ENCODE measurements at regions not wholly inside any gene's neighbourhood (a gene's known extent, or its start where the extent isn't known, plus 50 kb on each side); places are given as distances from the start of the nearest gene placed in this dataset.
A peak's percentile ranks its signal among the peaks of the same experiment; 100 is the strongest.

- FAIRE-seq (no peak), DNase-seq (ENCODE audit: low read depth, low spot score) (no peak), ATAC-seq (peak; percentile 47)
- ChIA-PET RAD21 (ENCODE audit: unreplicated experiment) (no interaction called here), SMC1A (ENCODE audit: uncharacterized antibody, unreplicated experiment) (no interaction called here), CTCF (no interaction called here), POLR2A (no interaction called here)
- H3K4me1 ChIP-seq (ENCODE audit: control insufficient read depth, insufficient read depth, low read length), result no peaks in the 10 kb centered on the region
- no TSS peak for BruUV-seq (replicated peaks)
- no peaks in the 10 kb centered on the region for H3K79me2 ChIP-seq (ENCODE audit: control insufficient read depth, insufficient read depth, low read length)
- 0% methylated on average over 2 of the region's 2 CpGs for WGBS (ENCODE audit: insufficient coverage, insufficient replicate concordance, low lambda C conversion rate, missing lambda C conversion rate)
- no peaks in the 10 kb centered on the region for H4K20me1 ChIP-seq (ENCODE audit: control insufficient read depth, insufficient read depth)
- H3K9me3 ChIP-seq (replicated peaks; ENCODE audit: control insufficient read depth, insufficient read depth, low read length), result no peaks in the 10 kb centered on the region
- TF ChIP-seq CREB1 (IDR thresholded peaks at IDR 0.05; ENCODE audit: low read depth) (0 out of 2 replicates have a peak, but pooled peaks have one; percentile 9), SMC3 (IDR thresholded peaks at IDR 0.05; ENCODE audit: borderline replicate concordance, low read length) (no peak)
- no peak overlapping the region for H3K9ac ChIP-seq (ENCODE audit: control insufficient read depth, insufficient read depth, low read length)
- no peaks in the 10 kb centered on the region for H3K36me3 ChIP-seq (ENCODE audit: control insufficient read depth in 2 of 2, insufficient read depth in 2 of 2, low read length in 1 of 2)
- H3K4me2 ChIP-seq (ENCODE audit: control insufficient read depth, insufficient read depth), result no peak overlapping the region
- no peak overlapping the region for H3K4me3 ChIP-seq
- intact Hi-C loops (cut with micrococcal nuclease; ENCODE audit: unreplicated experiment), result no loop called here
- H2AFZ ChIP-seq (ENCODE audit: control insufficient read depth, low read depth, low read length), result peak overlapping the region; percentile 12; the same call in 1 of the 2 replicates
- no peaks in the 10 kb centered on the region for H3K27me3 ChIP-seq (replicated peaks in 1 of 2; ENCODE audit: control insufficient read depth in 2 of 2, insufficient read depth in 2 of 2, low read length in 1 of 2)
- in situ Hi-C loops (cut with MboI), result no loop called here
- H3K27ac ChIP-seq (ENCODE audit: control insufficient read depth, insufficient read depth), result no peak overlapping the region
These were observed 498.3 kb upstream of the INTU start for GRCh38 chr4:127134490-127134889.

- Histone ChIP-seq H2AFZ (ENCODE audit: control insufficient read depth, low read depth, low read length) (no peak overlapping the region), H3K36me3 (ENCODE audit: control insufficient read depth in 2 of 2, insufficient read depth in 2 of 2, low read length in 1 of 2) (no peaks in the 10 kb centered on the region), H3K9me3 (replicated peaks; ENCODE audit: control insufficient read depth, insufficient read depth, low read length) (no peaks in the 10 kb centered on the region), H3K27ac (ENCODE audit: control insufficient read depth, insufficient read depth) (no peak overlapping the region), H3K4me3 (no peak overlapping the region), H3K79me2 (ENCODE audit: control insufficient read depth, insufficient read depth, low read length) (no peaks in the 10 kb centered on the region), H3K9ac (ENCODE audit: control insufficient read depth, insufficient read depth, low read length) (no peak overlapping the region), H3K4me2 (ENCODE audit: control insufficient read depth, insufficient read depth) (no peak overlapping the region), H3K4me1 (ENCODE audit: control insufficient read depth, insufficient read depth, low read length) (no peaks in the 10 kb centered on the region), H3K27me3 (replicated peaks in 1 of 2; ENCODE audit: control insufficient read depth in 2 of 2, insufficient read depth in 2 of 2, low read length in 1 of 2) (no peaks in the 10 kb centered on the region), H4K20me1 (ENCODE audit: control insufficient read depth, insufficient read depth) (no peaks in the 10 kb centered on the region)
- in situ Hi-C loops (cut with MboI), result no loop called here
- POLR2A ChIA-PET, result no interaction called here
- intact Hi-C loops (cut with micrococcal nuclease; ENCODE audit: unreplicated experiment), result no loop called here
- SMC1A ChIA-PET (ENCODE audit: uncharacterized antibody, unreplicated experiment), result interaction anchor here (0.9 kb wide), 1 partner anchor 16 kb away, joined by 3 read pairs; no protein-coding TSS in a partner anchor
- no peak for FAIRE-seq
- no peak for ATAC-seq
- 2% methylated on average over 4 of the region's 4 CpGs for WGBS (ENCODE audit: insufficient coverage, insufficient replicate concordance, low lambda C conversion rate, missing lambda C conversion rate)
- no TSS peak for BruUV-seq (replicated peaks)
- no peak for DNase-seq (ENCODE audit: low read depth, low spot score)
- RAD21 ChIA-PET (ENCODE audit: unreplicated experiment), result no interaction called here
- CTCF ChIA-PET, result interaction anchor here (0.7 kb wide), 1 partner anchor 45 kb away, joined by 3 read pairs; no protein-coding TSS in a partner anchor
- TF ChIP-seq EZH2 (IDR thresholded peaks at IDR 0.05; ENCODE audit: borderline replicate concordance, control insufficient read depth, low read depth, low read length), result no peak
- no peak for TF ChIP-seq BCL11A (IDR thresholded peaks at IDR 0.05; ENCODE audit: low read depth, low read length)
- no peak for TF ChIP-seq SMARCA5 (IDR thresholded peaks at IDR 0.05)
- no peak for TF ChIP-seq RFX5 (IDR thresholded peaks at IDR 0.05; ENCODE audit: low read depth, low read length)
- TF ChIP-seq RELB (IDR thresholded peaks at IDR 0.05; ENCODE audit: low read depth), result no peak
- no peak for TF ChIP-seq PML (IDR thresholded peaks at IDR 0.05; ENCODE audit: low read length)
- no peak for TF ChIP-seq ZNF217 (IDR thresholded peaks at IDR 0.05)
- TF ChIP-seq ZNF207 (IDR thresholded peaks at IDR 0.05; ENCODE audit: borderline replicate concordance), result no peak
- no peak for TF ChIP-seq STAT1 (conservative IDR thresholded peaks at IDR 0.05)
- TF ChIP-seq CTCF (IDR thresholded peaks at IDR 0.05 in 2 of 3, conservative IDR thresholded peaks at IDR 0.05 in 1 of 3; ENCODE audit: control insufficient read depth in 2 of 3, extremely low read depth in 1 of 3, insufficient read depth in 1 of 3, low read depth in 3 of 3, low read length in 3 of 3), result no peak
- no peak for TF ChIP-seq NFIC (IDR thresholded peaks at IDR 0.05; ENCODE audit: low read depth, low read length)
- TF ChIP-seq MTA2 (IDR thresholded peaks at IDR 0.05; ENCODE audit: low read depth), result no peak
- no peak for TF ChIP-seq BRCA1 (IDR thresholded peaks at IDR 0.05; ENCODE audit: low read depth, low read length)
- TF ChIP-seq CREM (IDR thresholded peaks at IDR 0.05; ENCODE audit: low read depth), result no peak
- no peak for TF ChIP-seq SMAD5 (IDR thresholded peaks at IDR 0.05; ENCODE audit: low read depth)
- TF ChIP-seq ZBED1 (IDR thresholded peaks at IDR 0.05; ENCODE audit: borderline replicate concordance), result no peak
These were observed 494.2 kb upstream of the INTU start for GRCh38 chr4:127138586-127138985.
